ENCODE measurements at regions not wholly inside any gene's neighbourhood (a gene's known extent, or its start where the extent isn't known, plus 50 kb on each side); places are given as distances from the start of the nearest gene placed in this dataset.
"Not testable (repeated sequence)": the region's sequence is repeated elsewhere in the genome, so short reads cannot be mapped to it uniquely, and the experiment has no call there.

- no peak for DNase-seq (ENCODE audit: low read depth, low spot score)
Observed at GRCh38 chr4:12116009-12116552, 687.4 kb upstream of the HS3ST1 start.

- DNase-seq (ENCODE audit: low read depth, low spot score): no peak
Observed at GRCh38 chr4:12110627-12111026, 681.9 kb upstream of the HS3ST1 start.

GRCh38 chr4:12109056-12109455 is 680.4 kb upstream of the HS3ST1 start:
- not testable (repeated sequence) for DNase-seq (ENCODE audit: low read depth, low spot score)

- no peak for DNase-seq (ENCODE audit: low read depth, low spot score)
Observed at GRCh38 chr4:12105519-12105918, 676.8 kb upstream of the HS3ST1 start.

GRCh38 chr4:12089920-12090319 is 661.2 kb upstream of the HS3ST1 start:
- DNase-seq (ENCODE audit: low read depth, low spot score): not testable (repeated sequence)

GRCh38 chr4:12084690-12085089 is 656.0 kb upstream of the HS3ST1 start:
- DNase-seq (ENCODE audit: low read depth, low spot score): no peak

GRCh38 chr4:12071316-12071715 is 642.6 kb upstream of the HS3ST1 start:
- no peak for DNase-seq (ENCODE audit: low read depth, low spot score)

- no peak for DNase-seq (ENCODE audit: low read depth, low spot score)
Observed at GRCh38 chr4:12053966-12054365, 625.3 kb upstream of the HS3ST1 start.

GRCh38 chr4:12053556-12053955 is 624.9 kb upstream of the HS3ST1 start:
- no peak for DNase-seq (ENCODE audit: low read depth, low spot score)

- no peak for DNase-seq (ENCODE audit: low read depth, low spot score)
Observed at GRCh38 chr4:12050357-12050756, 621.7 kb upstream of the HS3ST1 start.

GRCh38 chr4:12042818-12043217 is 614.1 kb upstream of the HS3ST1 start:
- no peak for DNase-seq (ENCODE audit: low read depth, low spot score)

GRCh38 chr4:12041828-12042227 is 613.1 kb upstream of the HS3ST1 start:
- DNase-seq (ENCODE audit: low read depth, low spot score): no peak

- no peak for DNase-seq (ENCODE audit: low read depth, low spot score)
Observed at GRCh38 chr4:12036450-12036849, 607.8 kb upstream of the HS3ST1 start.

GRCh38 chr4:12028258-12028657 is 599.6 kb upstream of the HS3ST1 start:
- DNase-seq (ENCODE audit: low read depth, low spot score): no peak

GRCh38 chr4:12022409-12022808 is 593.7 kb upstream of the HS3ST1 start:
- no peak for DNase-seq (ENCODE audit: low read depth, low spot score)

GRCh38 chr4:12016729-12017128 is 588.0 kb upstream of the HS3ST1 start:
- no peak for DNase-seq (ENCODE audit: low read depth, low spot score)

- no peak for DNase-seq (ENCODE audit: low read depth, low spot score)
Observed at GRCh38 chr4:12005471-12005870, 576.8 kb upstream of the HS3ST1 start.

- not testable (repeated sequence) for DNase-seq (ENCODE audit: low read depth, low spot score)
Observed at GRCh38 chr4:11996581-11996980, 567.9 kb upstream of the HS3ST1 start.

- DNase-seq (ENCODE audit: low read depth, low spot score): no peak
Observed at GRCh38 chr4:11976726-11977263, 548.1 kb upstream of the HS3ST1 start.

GRCh38 chr4:11973270-11973669 is 544.6 kb upstream of the HS3ST1 start:
- DNase-seq (ENCODE audit: low read depth, low spot score): no peak

- no peak for DNase-seq (ENCODE audit: low read depth, low spot score)
Observed at GRCh38 chr4:11970754-11971153, 542.1 kb upstream of the HS3ST1 start.

- no peak for DNase-seq (ENCODE audit: low read depth, low spot score)
Observed at GRCh38 chr4:11966782-11967181, 538.1 kb upstream of the HS3ST1 start.

GRCh38 chr4:11954093-11954492 is 525.4 kb upstream of the HS3ST1 start:
- DNase-seq (ENCODE audit: low read depth, low spot score): no peak

- no peak for DNase-seq (ENCODE audit: low read depth, low spot score)
Observed at GRCh38 chr4:11949355-11949754, 520.7 kb upstream of the HS3ST1 start.

All from brain pericyte (primary cell).